ENCODE measurements at regions not wholly inside any gene's neighbourhood (a gene's known extent, or its start where the extent isn't known, plus 50 kb on each side); places are given as distances from the start of the nearest gene placed in this dataset.

- no peak overlapping the region for H3K27ac ChIP-seq (ENCODE audit: low read depth, low read length)
- intact Hi-C loops (cut with micrococcal nuclease) = no loop called here
- Mint-ChIP-seq H3K9me3 (peaks cover 0 to 1% (median 0%) of the 10 kb centered on the region in 8 donors), H3K4me1 (no peaks in the 10 kb centered on the region), H3K27ac (no peak overlapping the region), H3K27me3 (peaks cover 0 to 3% of the 10 kb centered on the region in 2 donors), H3K36me3 (no peaks in the 10 kb centered on the region), H3K4me3 (no peak overlapping the region)
- no peaks in the 10 kb centered on the region for H3K9me3 ChIP-seq (ENCODE audit: control insufficient read depth in 1 of 2, low read length in 2 of 2)
- POLR2A ChIA-PET (ENCODE audit: partially characterized antibody) = no interaction called here
- H3K27me3 ChIP-seq (ENCODE audit: insufficient read depth, low read length) = no peaks in the 10 kb centered on the region
- no peaks in the 10 kb centered on the region for H3K4me1 ChIP-seq (ENCODE audit: insufficient read depth, low read length)
- no peaks in the 10 kb centered on the region for H3K36me3 ChIP-seq (ENCODE audit: insufficient read depth, low read length)
- no peak overlapping the region for H3K4me3 ChIP-seq (ENCODE audit: low read length in 2 of 2)
- no peak for DNase-seq
- CTCF ChIA-PET (ENCODE audit: partially characterized antibody) = no interaction called here
Observed at GRCh38 chr6:81859884-81860283, 107.4 kb upstream of the TENT5A start.

GRCh38 chr6:81857812-81858211 lies 105.3 kb upstream of the TENT5A start:
- H3K36me3 Mint-ChIP-seq = no peaks in the 10 kb centered on the region
- POLR2A ChIA-PET (ENCODE audit: partially characterized antibody) = no interaction called here
- intact Hi-C loops (cut with micrococcal nuclease) = no loop called here
- H3K9me3 ChIP-seq (ENCODE audit: control insufficient read depth in 1 of 2, low read length in 2 of 2) = no peaks in the 10 kb centered on the region
- H3K27me3 ChIP-seq (ENCODE audit: insufficient read depth, low read length) = no peaks in the 10 kb centered on the region
- H3K9me3 Mint-ChIP-seq = peaks cover 0 to 1% (median 0%) of the 10 kb centered on the region in 8 donors
- H3K4me3 Mint-ChIP-seq = no peak overlapping the region
- no peak overlapping the region for H3K27ac Mint-ChIP-seq
- CTCF ChIA-PET (ENCODE audit: partially characterized antibody) = no interaction called here
- no peak for DNase-seq
- no peak overlapping the region for H3K27ac ChIP-seq (ENCODE audit: low read depth, low read length)
- no peaks in the 10 kb centered on the region for H3K36me3 ChIP-seq (ENCODE audit: insufficient read depth, low read length)
- no peak overlapping the region for H3K4me3 ChIP-seq (ENCODE audit: low read length in 2 of 2)
- peaks cover 0 to 3% of the 10 kb centered on the region in 2 donors for H3K27me3 Mint-ChIP-seq
- H3K4me1 ChIP-seq (ENCODE audit: insufficient read depth, low read length) = no peaks in the 10 kb centered on the region
- H3K4me1 Mint-ChIP-seq = no peaks in the 10 kb centered on the region

- Histone ChIP-seq H3K4me3 (ENCODE audit: low read length in 2 of 2) (no peak overlapping the region), H3K9me3 (ENCODE audit: control insufficient read depth in 1 of 2, low read length in 2 of 2) (no peaks in the 10 kb centered on the region), H3K36me3 (ENCODE audit: insufficient read depth, low read length) (no peaks in the 10 kb centered on the region), H3K4me1 (ENCODE audit: insufficient read depth, low read length) (no peaks in the 10 kb centered on the region), H3K27me3 (ENCODE audit: insufficient read depth, low read length) (no peaks in the 10 kb centered on the region), H3K27ac (ENCODE audit: low read depth, low read length) (no peak overlapping the region)
- POLR2A ChIA-PET (ENCODE audit: partially characterized antibody) = no interaction called here
- Mint-ChIP-seq H3K4me1 (no peaks in the 10 kb centered on the region), H3K27me3 (peaks cover 0 to 3% of the 10 kb centered on the region in 2 donors), H3K27ac (no peak overlapping the region), H3K4me3 (no peak overlapping the region), H3K9me3 (peaks cover 0 to 1% (median 0%) of the 10 kb centered on the region in 8 donors), H3K36me3 (no peaks in the 10 kb centered on the region)
- intact Hi-C loops (cut with micrococcal nuclease) = no loop called here
- no peak for DNase-seq
- CTCF ChIA-PET (ENCODE audit: partially characterized antibody) = no interaction called here
Observed at GRCh38 chr6:81856872-81857271, 104.4 kb upstream of the TENT5A start.

GRCh38 chr6:81854474-81854873 lies 102.0 kb upstream of the TENT5A start:
- Histone ChIP-seq H3K27me3 (ENCODE audit: insufficient read depth, low read length) (no peaks in the 10 kb centered on the region), H3K36me3 (ENCODE audit: insufficient read depth, low read length) (no peaks in the 10 kb centered on the region), H3K27ac (ENCODE audit: low read depth, low read length) (no peak overlapping the region), H3K4me1 (ENCODE audit: insufficient read depth, low read length) (no peaks in the 10 kb centered on the region), H3K4me3 (ENCODE audit: low read length in 2 of 2) (no peak overlapping the region), H3K9me3 (ENCODE audit: control insufficient read depth in 1 of 2, low read length in 2 of 2) (no peaks in the 10 kb centered on the region)
- DNase-seq = no peak
- POLR2A ChIA-PET (ENCODE audit: partially characterized antibody) = no interaction called here
- CTCF ChIA-PET (ENCODE audit: partially characterized antibody) = no interaction called here
- H3K27me3 Mint-ChIP-seq = peaks cover 0 to 3% of the 10 kb centered on the region in 2 donors
- intact Hi-C loops (cut with micrococcal nuclease) = no loop called here
- no peak overlapping the region for H3K4me3 Mint-ChIP-seq
- H3K36me3 Mint-ChIP-seq = no peaks in the 10 kb centered on the region
- H3K4me1 Mint-ChIP-seq = no peaks in the 10 kb centered on the region
- H3K9me3 Mint-ChIP-seq = peaks cover 0 to 4% (median under 1%) of the 10 kb centered on the region in 8 donors
- H3K27ac Mint-ChIP-seq = no peak overlapping the region

- H3K27me3 ChIP-seq (ENCODE audit: insufficient read depth, low read length) = no peaks in the 10 kb centered on the region
- no peaks in the 10 kb centered on the region for H3K4me1 ChIP-seq (ENCODE audit: insufficient read depth, low read length)
- ChIA-PET CTCF (ENCODE audit: partially characterized antibody) (no interaction called here), POLR2A (ENCODE audit: partially characterized antibody) (no interaction called here)
- no peak overlapping the region for H3K27ac Mint-ChIP-seq
- peaks cover 0 to 5% (median 3%) of the 10 kb centered on the region in 8 donors for H3K9me3 Mint-ChIP-seq
- H3K4me3 ChIP-seq (ENCODE audit: low read length in 2 of 2) = no peak overlapping the region
- H3K36me3 ChIP-seq (ENCODE audit: insufficient read depth, low read length) = no peaks in the 10 kb centered on the region
- H3K9me3 ChIP-seq (ENCODE audit: control insufficient read depth in 1 of 2, low read length in 2 of 2) = no peaks in the 10 kb centered on the region
- H3K36me3 Mint-ChIP-seq = no peaks in the 10 kb centered on the region
- H3K27me3 Mint-ChIP-seq = peaks cover 2 to 3% of the 10 kb centered on the region in 2 donors
- no peak for DNase-seq
- H3K4me1 Mint-ChIP-seq = no peaks in the 10 kb centered on the region
- no peak overlapping the region for H3K27ac ChIP-seq (ENCODE audit: low read depth, low read length)
- intact Hi-C loops (cut with micrococcal nuclease) = no loop called here
- H3K4me3 Mint-ChIP-seq = no peak overlapping the region
Observed at GRCh38 chr6:81853975-81854374, 101.5 kb upstream of the TENT5A start.

- no peaks in the 10 kb centered on the region for H3K4me1 Mint-ChIP-seq
Observed at GRCh38 chr6:81849248-81849647, 96.8 kb upstream of the TENT5A start.

GRCh38 chr6:81847866-81848265 lies 95.4 kb upstream of the TENT5A start:
- DNase-seq = no peak
- Mint-ChIP-seq H3K4me3 (no peak overlapping the region), H3K36me3 (no peaks in the 10 kb centered on the region), H3K27ac (no peak overlapping the region), H3K9me3 (peaks cover 0 to 5% (median 4%) of the 10 kb centered on the region in 8 donors), H3K4me1 (no peaks in the 10 kb centered on the region), H3K27me3 (peaks cover 2 to 3% of the 10 kb centered on the region in 2 donors)
- Histone ChIP-seq H3K27me3 (ENCODE audit: insufficient read depth, low read length) (no peaks in the 10 kb centered on the region), H3K9me3 (ENCODE audit: control insufficient read depth in 1 of 2, low read length in 2 of 2) (no peaks in the 10 kb centered on the region), H3K36me3 (ENCODE audit: insufficient read depth, low read length) (no peaks in the 10 kb centered on the region), H3K4me1 (ENCODE audit: insufficient read depth, low read length) (no peaks in the 10 kb centered on the region), H3K4me3 (ENCODE audit: low read length in 2 of 2) (no peak overlapping the region), H3K27ac (ENCODE audit: low read depth, low read length) (no peak overlapping the region)
- CTCF ChIA-PET (ENCODE audit: partially characterized antibody) = no interaction called here
- POLR2A ChIA-PET (ENCODE audit: partially characterized antibody) = no interaction called here
- intact Hi-C loops (cut with micrococcal nuclease) = no loop called here

More at GRCh38 chr6:81849248-81849647, 96.8 kb upstream of the TENT5A start:
- H3K27ac ChIP-seq (ENCODE audit: low read depth, low read length) = no peak overlapping the region
- no peak for DNase-seq
- no peaks in the 10 kb centered on the region for H3K9me3 ChIP-seq (ENCODE audit: control insufficient read depth in 1 of 2, low read length in 2 of 2)
- H3K4me3 ChIP-seq (ENCODE audit: low read length in 2 of 2) = no peak overlapping the region
- no peaks in the 10 kb centered on the region for H3K4me1 ChIP-seq (ENCODE audit: insufficient read depth, low read length)
- Mint-ChIP-seq H3K4me3 (no peak overlapping the region), H3K27me3 (peaks cover 2 to 3% of the 10 kb centered on the region in 2 donors), H3K36me3 (no peaks in the 10 kb centered on the region), H3K27ac (no peak overlapping the region), H3K9me3 (peaks cover 0 to 5% (median 3%) of the 10 kb centered on the region in 8 donors)
- H3K27me3 ChIP-seq (ENCODE audit: insufficient read depth, low read length) = no peaks in the 10 kb centered on the region
- ChIA-PET POLR2A (ENCODE audit: partially characterized antibody) (no interaction called here), CTCF (ENCODE audit: partially characterized antibody) (no interaction called here)
- intact Hi-C loops (cut with micrococcal nuclease) = no loop called here
- H3K36me3 ChIP-seq (ENCODE audit: insufficient read depth, low read length) = no peaks in the 10 kb centered on the region

- Mint-ChIP-seq H3K4me3 (no peak overlapping the region), H3K9me3 (peaks cover 0 to 5% (median 2%) of the 10 kb centered on the region in 8 donors), H3K27ac (no peak overlapping the region), H3K4me1 (no peaks in the 10 kb centered on the region), H3K36me3 (no peaks in the 10 kb centered on the region), H3K27me3 (peaks cover 2 to 3% of the 10 kb centered on the region in 2 donors)
- Histone ChIP-seq H3K4me1 (ENCODE audit: insufficient read depth, low read length) (no peaks in the 10 kb centered on the region), H3K27me3 (ENCODE audit: insufficient read depth, low read length) (no peaks in the 10 kb centered on the region), H3K27ac (ENCODE audit: low read depth, low read length) (no peak overlapping the region), H3K36me3 (ENCODE audit: insufficient read depth, low read length) (no peaks in the 10 kb centered on the region), H3K9me3 (ENCODE audit: control insufficient read depth in 1 of 2, low read length in 2 of 2) (no peaks in the 10 kb centered on the region), H3K4me3 (ENCODE audit: low read length in 2 of 2) (no peak overlapping the region)
- intact Hi-C loops (cut with micrococcal nuclease) = no loop called here
- no peak for DNase-seq
- ChIA-PET CTCF (ENCODE audit: partially characterized antibody) (no interaction called here), POLR2A (ENCODE audit: partially characterized antibody) (no interaction called here)
Observed at GRCh38 chr6:81844686-81845085, 92.2 kb upstream of the TENT5A start.

Measured in CD4-positive, alpha-beta memory T cell (primary cell).